ENCODE measurements at regions not wholly inside any gene's neighbourhood (a gene's known extent, or its start where the extent isn't known, plus 50 kb on each side); places are given as distances from the start of the nearest gene placed in this dataset.
"Not testable (repeated sequence)": the region's sequence is repeated elsewhere in the genome, so short reads cannot be mapped to it uniquely, and the experiment has no call there.

- no peak for DNase-seq (ENCODE audit: low read depth in 1 of 2, low spot score in 1 of 2)
These were observed 318.5 kb downstream of the RAD51AP2 start for GRCh38 chr2:17199741-17200140.

GRCh38 chr2:17196380-17196779 is 321.9 kb downstream of the RAD51AP2 start:
- no peak for DNase-seq (ENCODE audit: low read depth in 1 of 2, low spot score in 1 of 2)

GRCh38 chr2:17195016-17195415 is 323.2 kb downstream of the RAD51AP2 start:
- no peak for DNase-seq (ENCODE audit: low read depth in 1 of 2, low spot score in 1 of 2)

GRCh38 chr2:17194083-17194482 is 324.2 kb downstream of the RAD51AP2 start:
- DNase-seq (ENCODE audit: low read depth in 1 of 2, low spot score in 1 of 2), result no peak

- DNase-seq (ENCODE audit: low read depth in 1 of 2, low spot score in 1 of 2), result not testable (repeated sequence)
These were observed 324.8 kb downstream of the RAD51AP2 start for GRCh38 chr2:17193433-17193890.

GRCh38 chr2:17191223-17191622 is 327.0 kb downstream of the RAD51AP2 start:
- no peak for DNase-seq (ENCODE audit: low read depth in 1 of 2, low spot score in 1 of 2)

GRCh38 chr2:17190527-17190926 is 327.7 kb downstream of the RAD51AP2 start:
- no peak for DNase-seq (ENCODE audit: low read depth in 1 of 2, low spot score in 1 of 2)

- no peak for DNase-seq (ENCODE audit: low read depth in 1 of 2, low spot score in 1 of 2)
These were observed 329.5 kb downstream of the RAD51AP2 start for GRCh38 chr2:17188721-17189120.

GRCh38 chr2:17184512-17184911 is 333.7 kb downstream of the RAD51AP2 start:
- no peak for DNase-seq (ENCODE audit: low read depth in 1 of 2, low spot score in 1 of 2)

- DNase-seq (ENCODE audit: low read depth in 1 of 2, low spot score in 1 of 2), result no peak
These were observed 335.8 kb downstream of the RAD51AP2 start for GRCh38 chr2:17182399-17182798.

GRCh38 chr2:17181051-17181752 is 337.0 kb downstream of the RAD51AP2 start:
- no peak for DNase-seq (ENCODE audit: low read depth in 1 of 2, low spot score in 1 of 2)

GRCh38 chr2:17179145-17179808 is 339.0 kb downstream of the RAD51AP2 start:
- DNase-seq (ENCODE audit: low read depth in 1 of 2, low spot score in 1 of 2), result no peak

- DNase-seq (ENCODE audit: low read depth in 1 of 2, low spot score in 1 of 2), result no peak
These were observed 341.2 kb downstream of the RAD51AP2 start for GRCh38 chr2:17177088-17177487.

GRCh38 chr2:17171446-17172049 is 346.7 kb downstream of the RAD51AP2 start:
- no peak for DNase-seq (ENCODE audit: low read depth in 1 of 2, low spot score in 1 of 2)

GRCh38 chr2:17166506-17166905 is 351.7 kb downstream of the RAD51AP2 start:
- DNase-seq (ENCODE audit: low read depth in 1 of 2, low spot score in 1 of 2), result no peak

GRCh38 chr2:17164550-17164949 is 353.7 kb downstream of the RAD51AP2 start:
- no peak for DNase-seq (ENCODE audit: low read depth in 1 of 2, low spot score in 1 of 2)

GRCh38 chr2:17163638-17164037 is 354.6 kb downstream of the RAD51AP2 start:
- no peak for DNase-seq (ENCODE audit: low read depth in 1 of 2, low spot score in 1 of 2)

- no peak for DNase-seq (ENCODE audit: low read depth in 1 of 2, low spot score in 1 of 2)
These were observed 355.5 kb downstream of the RAD51AP2 start for GRCh38 chr2:17162713-17163112.

- DNase-seq (ENCODE audit: low read depth in 1 of 2, low spot score in 1 of 2), result no peak
These were observed 357.6 kb downstream of the RAD51AP2 start for GRCh38 chr2:17160594-17160993.

- DNase-seq (ENCODE audit: low read depth in 1 of 2, low spot score in 1 of 2), result no peak
These were observed 362.2 kb downstream of the RAD51AP2 start for GRCh38 chr2:17156086-17156485.

- no peak for DNase-seq (ENCODE audit: low read depth in 1 of 2, low spot score in 1 of 2)
These were observed 368.3 kb downstream of the RAD51AP2 start for GRCh38 chr2:17149945-17150344.

GRCh38 chr2:17148407-17149145 is 369.7 kb downstream of the RAD51AP2 start:
- no peak for DNase-seq (ENCODE audit: low read depth in 1 of 2, low spot score in 1 of 2)
